T-helper 1 cell treated with Interleukin-12 subunit alpha and Interleukin-12 subunit beta and Interleukin-4 antibody, amounts not matched to agents 30 μg/mL and 1 μg/mL, for 36 hours (primary cell): ENCODE measurements at regions not wholly inside any gene's neighbourhood (a gene's known extent, or its start where the extent isn't known, plus 50 kb on each side); places are given as distances from the start of the nearest gene placed in this dataset.

Experiments
- H3K27ac Mint-ChIP-seq: one replicate; pipeline ENCODE4 v1.8.0; 2021; ENCODE audit warnings: mild to moderate bottlenecking, mixed read lengths
- H3K27me3 Mint-ChIP-seq: one replicate; pipeline ENCODE4 v1.8.0; 2021; ENCODE audit warnings: low read depth, mixed read lengths
- H3K36me3 Mint-ChIP-seq: one replicate; pipeline ENCODE4 v1.8.0; 2021; ENCODE audit warnings: low read depth, mixed read lengths
- H3K4me1 Mint-ChIP-seq: one replicate; pipeline ENCODE4 v1.8.0; 2021; ENCODE audit warnings: low read depth, mixed read lengths
- H3K4me3 Mint-ChIP-seq: one replicate; pipeline ENCODE4 v1.8.0; 2021; ENCODE audit warnings: mild to moderate bottlenecking, moderate library complexity, mixed read lengths
- H3K9me3 Mint-ChIP-seq: one replicate; pipeline ENCODE4 v1.8.0; 2021; ENCODE audit warnings: mixed read lengths

- Mint-ChIP-seq H3K27ac (no peak overlapping the region), H3K4me3 (no peak overlapping the region), H3K4me1 (no peaks in the 10 kb centered on the region), H3K36me3 (no peaks in the 10 kb centered on the region), H3K9me3 (no peaks in the 10 kb centered on the region), H3K27me3 (no peaks in the 10 kb centered on the region)
These were observed 199.4 kb downstream of the LYPLAL1 start for GRCh38 chr1:219372916-219373615.

GRCh38 chr1:219371471-219371870 lies 197.8 kb downstream of the LYPLAL1 start:
- Mint-ChIP-seq H3K4me1 (no peaks in the 10 kb centered on the region), H3K4me3 (no peak overlapping the region), H3K27ac (no peak overlapping the region), H3K27me3 (no peaks in the 10 kb centered on the region), H3K36me3 (no peaks in the 10 kb centered on the region), H3K9me3 (no peaks in the 10 kb centered on the region)

DNA sequence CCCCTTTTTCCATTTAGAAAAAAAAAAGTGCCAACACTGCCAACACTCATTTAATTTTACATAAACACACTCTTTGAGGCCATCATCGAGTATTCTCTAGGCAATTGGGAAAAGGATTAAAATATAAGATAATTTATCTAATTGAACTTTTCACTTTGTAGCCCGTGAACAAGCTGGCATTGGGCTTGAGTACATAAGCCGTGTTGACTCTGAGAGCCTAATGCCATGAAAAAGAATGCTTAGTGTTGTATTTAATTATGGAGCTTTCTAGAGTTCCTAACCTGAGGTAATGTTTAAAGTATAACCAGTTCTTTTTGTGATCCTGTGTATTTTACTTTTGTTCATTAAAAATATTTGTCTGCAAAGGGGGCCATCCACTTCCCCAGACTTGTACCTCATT lies 193.8 kb downstream of the LYPLAL1 start:
- no peaks in the 10 kb centered on the region for H3K36me3 Mint-ChIP-seq
- H3K4me1 Mint-ChIP-seq: no peaks in the 10 kb centered on the region
- no peaks in the 10 kb centered on the region for H3K9me3 Mint-ChIP-seq
- no peak overlapping the region for H3K4me3 Mint-ChIP-seq
- H3K27me3 Mint-ChIP-seq: no peaks in the 10 kb centered on the region
- H3K27ac Mint-ChIP-seq: no peak overlapping the region

GRCh38 chr1:219365451-219365850 lies 191.8 kb downstream of the LYPLAL1 start:
- no peak overlapping the region for H3K4me3 Mint-ChIP-seq
- H3K36me3 Mint-ChIP-seq: no peaks in the 10 kb centered on the region
- no peaks in the 10 kb centered on the region for H3K9me3 Mint-ChIP-seq
- no peak overlapping the region for H3K27ac Mint-ChIP-seq
- no peaks in the 10 kb centered on the region for H3K27me3 Mint-ChIP-seq
- H3K4me1 Mint-ChIP-seq: no peaks in the 10 kb centered on the region

- Mint-ChIP-seq H3K4me1 (no peaks in the 10 kb centered on the region), H3K9me3 (no peaks in the 10 kb centered on the region), H3K27me3 (no peaks in the 10 kb centered on the region), H3K36me3 (no peaks in the 10 kb centered on the region), H3K4me3 (no peak overlapping the region), H3K27ac (no peak overlapping the region)
These were observed 189.0 kb downstream of the LYPLAL1 start for GRCh38 chr1:219362702-219363101.

GRCh38 chr1:219359126-219359525 lies 185.4 kb downstream of the LYPLAL1 start:
- Mint-ChIP-seq H3K4me3 (no peak overlapping the region), H3K36me3 (no peaks in the 10 kb centered on the region), H3K4me1 (no peaks in the 10 kb centered on the region), H3K9me3 (no peaks in the 10 kb centered on the region), H3K27me3 (no peaks in the 10 kb centered on the region), H3K27ac (no peak overlapping the region)

DNA sequence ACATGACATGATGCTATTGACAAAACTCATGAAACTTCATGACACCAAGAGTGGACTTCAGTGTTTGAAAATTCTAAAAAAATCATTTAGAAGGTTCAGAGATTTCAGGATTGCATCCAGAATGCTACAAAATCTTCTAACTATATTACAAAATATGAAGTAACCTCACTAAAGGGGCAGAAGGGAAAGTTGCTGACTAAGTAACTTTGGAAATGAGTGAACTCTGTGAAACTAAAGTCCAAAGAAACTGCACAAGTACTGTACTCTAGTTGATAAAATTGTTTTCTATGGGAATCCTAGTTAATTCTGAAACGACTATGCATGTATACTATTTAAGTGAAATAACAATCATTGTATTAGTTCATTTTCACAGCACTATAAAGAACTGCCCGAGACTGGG lies 184.4 kb downstream of the LYPLAL1 start:
- no peaks in the 10 kb centered on the region for H3K9me3 Mint-ChIP-seq
- H3K27me3 Mint-ChIP-seq: no peaks in the 10 kb centered on the region
- no peaks in the 10 kb centered on the region for H3K4me1 Mint-ChIP-seq
- no peaks in the 10 kb centered on the region for H3K36me3 Mint-ChIP-seq
- H3K27ac Mint-ChIP-seq: no peak overlapping the region
- no peak overlapping the region for H3K4me3 Mint-ChIP-seq

DNA sequence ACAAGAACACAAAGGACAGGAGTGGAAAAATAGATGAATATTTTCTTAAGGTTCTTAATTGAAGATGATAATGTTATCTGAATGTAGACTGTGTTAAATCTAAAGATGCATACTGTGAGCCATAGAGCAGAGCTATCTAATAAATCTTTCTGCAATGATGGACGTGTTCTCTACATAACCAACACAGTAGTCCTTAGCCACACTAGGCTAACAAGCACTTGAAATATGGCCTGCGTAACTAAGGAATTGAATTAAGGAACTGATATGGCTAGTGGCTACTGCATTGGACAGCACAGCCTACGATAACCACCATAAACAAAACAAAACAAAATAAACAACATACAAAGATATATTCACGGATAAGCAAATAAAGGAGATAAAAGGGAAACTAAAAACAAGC lies 181.3 kb downstream of the LYPLAL1 start:
- Mint-ChIP-seq H3K27me3 (no peaks in the 10 kb centered on the region), H3K27ac (no peak overlapping the region), H3K9me3 (no peaks in the 10 kb centered on the region), H3K4me3 (no peak overlapping the region), H3K4me1 (no peaks in the 10 kb centered on the region), H3K36me3 (no peaks in the 10 kb centered on the region)

DNA sequence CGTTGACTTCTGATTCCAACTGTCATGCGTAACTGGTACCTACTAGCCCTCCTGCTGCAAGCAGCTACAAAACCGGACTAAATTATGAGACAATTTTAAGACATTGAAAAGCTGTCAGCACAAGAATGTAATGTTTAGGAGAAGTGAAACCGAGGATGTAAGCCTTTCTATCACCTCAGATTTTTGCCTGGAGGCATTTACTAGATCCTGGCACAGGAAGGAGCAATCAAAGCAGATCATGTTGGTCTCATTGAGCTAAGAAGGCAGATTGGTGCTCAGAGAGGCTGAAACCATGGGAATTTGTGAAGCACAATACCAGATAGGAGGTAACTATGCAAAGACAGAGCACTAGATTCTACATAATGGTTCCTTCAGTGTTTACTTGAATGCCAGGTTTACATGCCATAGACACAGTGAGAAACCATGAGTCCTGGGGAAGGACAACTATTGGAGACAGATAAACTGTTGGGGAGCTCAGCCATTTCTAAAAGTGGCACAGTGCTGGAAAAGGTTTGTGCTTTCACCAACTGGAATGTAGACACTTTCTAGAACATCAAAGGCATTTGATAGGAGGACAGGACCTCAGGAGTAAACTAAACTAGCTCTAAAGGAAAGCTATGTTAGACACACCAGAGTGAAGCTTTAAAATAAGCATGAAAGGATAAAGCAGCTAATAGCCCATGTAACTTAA lies 179.4 kb downstream of the LYPLAL1 start:
- Mint-ChIP-seq H3K4me3 (no peak overlapping the region), H3K36me3 (no peaks in the 10 kb centered on the region), H3K4me1 (no peaks in the 10 kb centered on the region), H3K9me3 (no peaks in the 10 kb centered on the region), H3K27ac (no peak overlapping the region), H3K27me3 (no peaks in the 10 kb centered on the region)

GRCh38 chr1:219350172-219350931 lies 176.7 kb downstream of the LYPLAL1 start:
- no peaks in the 10 kb centered on the region for H3K4me1 Mint-ChIP-seq
- no peak overlapping the region for H3K27ac Mint-ChIP-seq
- no peaks in the 10 kb centered on the region for H3K36me3 Mint-ChIP-seq
- no peaks in the 10 kb centered on the region for H3K27me3 Mint-ChIP-seq
- H3K4me3 Mint-ChIP-seq: no peak overlapping the region
- peaks cover 14% of the 10 kb centered on the region for H3K9me3 Mint-ChIP-seq

- Mint-ChIP-seq H3K27ac (no peak overlapping the region), H3K9me3 (peaks cover 21% of the 10 kb centered on the region), H3K27me3 (no peaks in the 10 kb centered on the region), H3K4me3 (no peak overlapping the region), H3K4me1 (no peaks in the 10 kb centered on the region), H3K36me3 (no peaks in the 10 kb centered on the region)
These were observed 174.3 kb downstream of the LYPLAL1 start for GRCh38 chr1:219347921-219348391.

DNA sequence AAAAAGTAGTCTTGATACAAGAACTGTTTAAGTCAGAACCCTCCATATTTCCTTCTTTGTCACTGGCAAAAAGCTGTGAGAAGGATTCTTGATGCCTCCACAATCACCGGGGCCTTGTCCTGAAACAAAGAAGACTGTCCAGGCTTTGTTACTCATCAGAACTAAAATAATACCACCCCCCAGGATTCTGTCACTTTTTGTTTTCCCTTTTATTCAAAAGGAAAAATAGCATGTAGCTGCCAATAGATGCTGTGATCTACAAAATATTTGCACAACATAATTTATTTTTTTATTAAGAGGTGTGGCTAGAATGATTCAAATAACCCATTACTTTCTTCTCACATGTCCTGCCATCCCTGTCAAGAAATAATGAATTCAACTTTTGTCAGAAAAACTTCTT lies 173.7 kb downstream of the LYPLAL1 start:
- Mint-ChIP-seq H3K27me3 (no peaks in the 10 kb centered on the region), H3K4me1 (no peaks in the 10 kb centered on the region), H3K9me3 (peaks cover 21% of the 10 kb centered on the region), H3K27ac (no peak overlapping the region), H3K36me3 (no peaks in the 10 kb centered on the region), H3K4me3 (no peak overlapping the region)

GRCh38 chr1:219345953-219346352 lies 172.3 kb downstream of the LYPLAL1 start:
- H3K4me1 Mint-ChIP-seq: no peaks in the 10 kb centered on the region
- no peak overlapping the region for H3K4me3 Mint-ChIP-seq
- peaks cover 21% of the 10 kb centered on the region for H3K9me3 Mint-ChIP-seq
- no peak overlapping the region for H3K27ac Mint-ChIP-seq
- no peaks in the 10 kb centered on the region for H3K27me3 Mint-ChIP-seq
- H3K36me3 Mint-ChIP-seq: no peaks in the 10 kb centered on the region

DNA sequence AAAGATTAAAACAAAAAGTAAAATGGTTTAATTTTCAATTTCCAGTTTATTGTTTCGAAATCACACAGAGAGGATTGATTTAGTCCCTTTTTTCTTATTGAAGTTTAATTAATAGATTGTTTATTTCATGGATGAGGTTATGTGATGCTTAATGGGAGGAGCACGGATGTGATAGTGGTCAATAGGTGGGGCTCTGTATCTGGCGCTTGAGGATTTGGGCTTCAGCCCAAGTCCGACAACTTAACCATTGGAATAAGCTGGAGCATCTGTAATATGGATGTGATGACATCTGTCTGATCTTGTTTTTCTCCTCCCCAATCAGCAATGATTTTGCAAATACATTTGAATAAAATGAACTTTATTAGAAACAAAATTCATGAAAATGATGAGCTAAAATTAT lies 169.2 kb downstream of the LYPLAL1 start:
- H3K9me3 Mint-ChIP-seq: peaks cover 21% of the 10 kb centered on the region
- H3K4me1 Mint-ChIP-seq: no peaks in the 10 kb centered on the region
- H3K36me3 Mint-ChIP-seq: no peaks in the 10 kb centered on the region
- no peak overlapping the region for H3K4me3 Mint-ChIP-seq
- no peak overlapping the region for H3K27ac Mint-ChIP-seq
- H3K27me3 Mint-ChIP-seq: no peaks in the 10 kb centered on the region

GRCh38 chr1:219340796-219341195 lies 167.1 kb downstream of the LYPLAL1 start:
- no peaks in the 10 kb centered on the region for H3K4me1 Mint-ChIP-seq
- H3K9me3 Mint-ChIP-seq: peaks cover 7% of the 10 kb centered on the region
- H3K27ac Mint-ChIP-seq: no peak overlapping the region
- no peak overlapping the region for H3K4me3 Mint-ChIP-seq
- H3K27me3 Mint-ChIP-seq: no peaks in the 10 kb centered on the region
- no peaks in the 10 kb centered on the region for H3K36me3 Mint-ChIP-seq
